Amniotic stem cell (primary cell): ENCODE measurements at regions not wholly inside any gene's neighbourhood (a gene's known extent, or its start where the extent isn't known, plus 50 kb on each side); places are given as distances from the start of the nearest gene placed in this dataset.
"Not testable (repeated sequence)": the region's sequence is repeated elsewhere in the genome, so short reads cannot be mapped to it uniquely, and the experiment has no call there.

Experiments
- DNase-seq: peaks from one replicate; lab custom pipeline; 2025; lab: John Stamatoyannopoulos, UW

DNA sequence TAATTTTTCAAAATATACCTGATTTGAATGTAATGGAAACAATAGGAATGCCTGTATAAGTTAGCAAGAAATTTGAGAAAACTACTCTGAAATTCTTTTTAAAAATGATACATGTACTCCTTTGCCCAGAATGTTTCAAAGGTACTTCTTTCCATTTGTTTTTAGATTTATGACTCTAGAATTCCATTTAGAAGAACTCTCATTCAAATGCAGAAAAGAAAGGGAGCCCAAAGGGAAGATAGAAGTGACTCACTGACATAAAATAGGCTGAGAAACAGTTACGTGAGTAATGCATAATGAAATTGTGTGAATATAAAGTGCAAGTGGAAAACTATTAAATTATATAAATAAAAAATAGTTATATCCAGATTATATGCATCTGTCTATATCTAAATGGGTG lies 926.3 kb downstream of the TAF11L14 start:
- no peak for DNase-seq

DNA sequence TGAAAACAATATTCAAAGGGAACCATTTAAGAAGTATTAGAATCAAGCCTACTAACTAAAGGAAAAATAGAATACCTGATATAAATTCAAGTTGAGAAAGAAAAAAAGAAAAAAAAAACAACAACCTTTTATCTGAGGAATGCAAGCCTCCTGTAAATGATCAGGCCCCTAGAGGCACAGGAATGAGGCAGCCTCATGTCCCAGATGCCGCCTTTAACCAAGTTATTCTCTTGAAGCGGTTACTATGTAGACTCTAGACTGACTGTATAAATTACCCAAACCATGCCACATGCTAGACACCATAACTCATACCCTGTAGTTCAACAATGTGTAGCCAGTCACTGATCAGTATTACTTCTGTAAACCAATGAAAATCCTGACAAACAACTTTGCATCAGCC lies 929.6 kb downstream of the TAF11L14 start:
- DNase-seq, result no peak

DNA sequence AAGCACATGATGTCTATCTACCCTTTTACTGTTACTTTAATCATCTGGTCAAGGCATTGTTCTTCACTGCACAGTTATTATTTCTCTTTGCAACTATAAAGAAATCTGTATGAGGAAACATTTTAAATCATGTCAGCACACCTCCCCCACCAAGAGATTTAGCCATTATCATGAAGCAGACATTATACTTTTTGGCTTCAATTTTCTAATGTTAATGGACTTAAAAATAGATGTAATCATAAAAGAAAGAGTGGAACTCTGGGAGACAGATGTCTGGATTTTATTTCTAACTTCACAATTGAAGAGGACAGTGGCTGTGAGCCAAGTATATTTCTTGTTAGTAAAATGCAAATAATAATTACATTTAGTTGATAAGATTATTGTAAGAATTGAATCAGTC lies 932.4 kb downstream of the TAF11L14 start:
- no peak for DNase-seq

- DNase-seq, result no peak
These were observed 942.3 kb downstream of the TAF11L14 start for GRCh38 chr5:18576586-18576985.

DNA sequence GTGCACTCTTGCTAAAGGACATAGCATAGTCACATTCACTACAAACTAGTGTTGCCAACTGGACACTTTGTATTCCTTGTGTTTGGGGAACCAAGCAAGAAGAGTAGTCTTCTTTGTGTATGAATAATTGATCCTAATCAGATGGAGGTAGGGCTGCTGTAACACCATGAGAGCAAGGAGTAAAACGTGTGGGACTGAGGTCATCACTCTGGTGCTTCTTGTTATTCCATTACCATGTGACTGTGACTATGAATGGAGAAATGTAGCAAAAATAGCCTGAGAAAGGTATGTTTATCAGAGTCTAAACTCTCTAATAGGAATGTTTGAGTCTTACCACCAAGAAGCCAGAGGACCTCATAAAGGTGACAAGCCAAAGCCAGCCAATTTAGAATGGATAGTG lies 966.9 kb downstream of the TAF11L14 start:
- DNase-seq, result no peak

- no peak for DNase-seq
These were observed 968.1 kb downstream of the TAF11L14 start for GRCh38 chr5:18602402-18602801.

DNA sequence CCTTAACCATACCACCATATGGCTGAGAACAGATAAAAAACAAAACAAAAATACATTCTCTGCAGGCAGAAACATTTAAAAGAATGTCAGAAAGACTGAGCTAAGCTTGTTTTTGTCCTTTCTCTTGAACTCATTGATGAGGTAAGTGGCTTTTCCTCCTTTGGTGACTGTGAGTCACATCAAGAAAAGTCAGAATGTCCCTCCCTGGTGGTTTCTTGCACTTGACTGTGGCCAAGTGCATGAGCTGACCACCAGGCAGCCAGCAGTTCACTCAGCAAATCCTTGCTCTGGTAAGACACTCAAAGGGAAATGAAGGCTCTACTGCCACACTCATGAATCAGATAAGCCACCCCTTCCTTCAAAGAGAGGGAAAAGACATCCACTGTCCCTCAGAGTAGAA lies 970.9 kb downstream of the TAF11L14 start:
- DNase-seq, result no peak

- no peak for DNase-seq
These were observed 973.3 kb downstream of the TAF11L14 start for GRCh38 chr5:18607570-18607969.

DNA sequence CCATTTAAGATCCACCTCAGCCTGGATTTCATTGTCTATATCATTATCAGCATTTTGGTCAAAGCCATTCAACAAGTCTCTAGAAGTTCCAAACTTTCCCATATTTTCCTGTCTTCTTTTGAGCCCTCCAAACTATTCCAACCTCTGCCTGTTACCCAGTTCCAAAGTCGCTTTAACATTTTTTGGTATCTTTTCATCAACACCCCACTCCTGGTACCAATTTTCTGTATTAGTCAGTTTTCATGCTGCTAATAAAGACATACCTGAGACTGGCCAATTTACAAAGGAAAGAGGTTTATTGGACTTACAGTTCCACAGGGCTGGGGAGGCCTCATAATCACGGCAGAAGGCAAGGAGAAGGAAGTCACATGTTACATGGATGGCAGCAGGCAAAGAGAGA lies 982.9 kb downstream of the TAF11L14 start:
- DNase-seq, result not testable (repeated sequence)

DNA sequence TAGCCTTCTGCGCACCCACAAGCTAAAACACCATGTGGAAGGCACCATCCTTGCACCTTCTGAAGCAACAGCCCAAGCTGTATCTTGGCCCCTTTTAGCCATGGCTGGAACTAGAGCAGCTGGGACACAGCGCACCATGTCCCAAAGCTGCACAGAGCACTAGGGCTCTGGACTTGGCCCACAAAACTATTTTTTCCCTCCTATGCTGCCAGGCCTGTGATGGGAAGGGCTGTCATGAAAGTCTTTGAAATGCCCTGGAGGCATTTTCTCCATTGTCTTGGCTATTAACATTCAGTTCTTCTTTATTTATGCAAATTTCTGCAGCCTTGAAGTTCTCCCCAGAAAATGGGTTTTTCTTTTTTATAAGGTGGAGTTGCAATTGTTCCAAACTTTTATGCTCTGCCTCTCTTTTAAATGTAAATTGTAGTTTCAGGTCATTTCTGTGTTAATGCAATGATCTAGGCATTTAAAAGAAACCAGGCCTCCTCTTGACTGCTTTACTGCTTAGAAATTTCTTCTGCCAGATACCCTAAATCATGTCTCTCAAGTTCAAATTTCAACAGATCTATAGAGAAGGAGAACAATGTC lies 996.3 kb downstream of the TAF11L14 start:
- DNase-seq, result no peak

DNA sequence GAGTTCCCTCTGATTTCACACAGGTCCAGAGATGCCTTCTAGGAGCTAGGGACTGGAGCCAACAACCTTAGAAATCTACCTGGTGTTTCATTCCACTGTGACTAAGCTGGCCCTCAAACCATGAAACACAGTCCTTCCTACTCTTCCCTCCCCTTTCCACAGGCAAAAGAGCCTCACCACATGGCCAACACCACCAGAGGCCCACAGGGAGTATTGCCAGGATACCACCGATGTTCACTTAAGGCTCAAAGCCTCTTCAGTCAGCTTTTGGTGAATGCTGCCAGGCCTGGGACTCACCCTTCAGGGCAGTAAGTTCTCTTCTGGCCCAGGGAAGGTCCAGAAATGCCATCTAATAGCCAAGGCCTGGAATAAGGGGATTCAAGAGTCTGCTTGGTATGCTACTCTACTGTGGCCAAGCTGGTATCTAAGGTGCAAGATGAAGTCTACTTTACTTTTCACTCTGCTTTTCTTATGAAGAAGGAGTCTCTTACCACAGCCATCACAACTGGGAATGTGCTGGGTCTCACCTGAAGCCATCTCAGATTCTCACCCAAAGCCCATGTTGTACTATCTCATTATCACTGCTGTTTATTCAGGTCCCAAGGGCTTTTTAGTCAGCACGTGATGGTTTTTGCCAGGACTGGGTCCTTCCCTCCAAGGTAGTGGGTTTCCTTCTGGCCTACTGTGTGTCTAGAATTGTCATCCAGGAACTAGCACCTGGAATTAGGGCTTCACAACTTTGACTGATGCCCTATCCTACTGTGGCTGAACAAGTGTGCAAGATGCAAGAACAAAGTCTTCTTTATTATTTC lies 1018.4 kb downstream of the TAF11L14 start:
- DNase-seq, result no peak

DNA sequence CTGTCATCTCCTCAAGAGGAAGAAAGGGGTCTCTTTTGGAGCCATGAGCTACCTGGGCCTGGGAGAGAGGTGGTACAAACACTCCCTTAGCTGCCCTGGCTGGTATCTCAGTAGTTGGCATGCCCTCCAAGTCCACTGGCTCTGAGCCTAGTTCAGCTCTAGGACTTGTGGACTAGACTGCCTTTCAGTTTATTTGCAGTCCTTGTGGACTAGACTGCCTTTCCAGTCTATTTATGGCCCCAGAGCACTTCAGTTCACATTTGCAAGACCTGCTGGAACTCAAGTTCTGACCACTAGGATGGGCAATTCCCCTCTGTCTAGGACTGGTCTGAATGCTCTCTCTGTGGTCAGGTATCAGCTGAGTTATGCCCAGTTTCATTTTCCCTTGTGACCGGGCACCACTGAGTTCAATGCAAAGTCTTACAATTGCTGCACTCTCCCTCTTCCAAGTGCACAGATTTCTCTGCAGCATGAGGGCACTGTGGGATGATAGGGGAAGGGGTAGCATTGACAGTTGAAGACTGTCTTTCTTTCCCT lies 1019.0 kb downstream of the TAF11L14 start:
- DNase-seq, result no peak

DNA sequence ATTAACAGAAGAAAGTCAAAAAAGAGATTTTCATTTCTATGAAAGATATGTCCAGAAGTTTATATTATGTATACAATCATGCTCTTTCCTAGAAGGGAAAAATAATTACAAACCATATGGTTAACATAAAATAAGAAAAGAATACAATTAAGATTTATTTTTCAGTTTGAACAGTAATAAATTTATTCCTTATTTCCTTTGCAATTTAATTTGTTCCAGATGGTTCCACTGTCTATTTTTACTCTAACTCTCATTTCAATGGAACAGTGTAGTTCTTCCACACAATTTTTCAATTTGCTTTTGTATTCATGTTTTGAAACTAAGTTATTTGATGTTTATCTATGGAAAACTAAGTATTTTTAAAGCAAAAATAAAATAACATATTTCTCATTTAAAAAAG lies 1026.3 kb downstream of the TAF11L14 start:
- DNase-seq, result no peak

GRCh38 chr5:18662231-18662630 lies 1028.0 kb downstream of the TAF11L14 start:
- DNase-seq, result no peak

DNA sequence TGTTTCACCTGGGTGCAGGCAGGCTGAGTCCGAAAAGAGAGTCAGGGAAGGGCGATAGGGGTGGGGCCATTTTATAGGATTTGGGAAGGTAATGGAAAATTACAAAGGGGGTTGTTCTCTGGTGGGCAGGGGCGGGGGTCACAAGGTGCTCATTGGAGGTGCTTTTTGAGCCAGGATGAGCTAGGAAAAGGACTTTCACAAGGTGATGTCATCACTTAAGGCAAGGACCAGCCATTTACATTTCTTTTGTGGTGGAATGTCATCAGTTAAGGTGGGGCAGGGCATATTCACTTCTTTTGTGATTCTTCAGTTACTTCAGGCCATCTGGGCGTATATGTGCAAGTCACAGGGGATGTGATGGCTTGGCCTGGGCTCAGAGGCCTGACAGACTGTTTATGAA lies 1040.0 kb downstream of the TAF11L14 start:
- DNase-seq, result not testable (repeated sequence)

DNA sequence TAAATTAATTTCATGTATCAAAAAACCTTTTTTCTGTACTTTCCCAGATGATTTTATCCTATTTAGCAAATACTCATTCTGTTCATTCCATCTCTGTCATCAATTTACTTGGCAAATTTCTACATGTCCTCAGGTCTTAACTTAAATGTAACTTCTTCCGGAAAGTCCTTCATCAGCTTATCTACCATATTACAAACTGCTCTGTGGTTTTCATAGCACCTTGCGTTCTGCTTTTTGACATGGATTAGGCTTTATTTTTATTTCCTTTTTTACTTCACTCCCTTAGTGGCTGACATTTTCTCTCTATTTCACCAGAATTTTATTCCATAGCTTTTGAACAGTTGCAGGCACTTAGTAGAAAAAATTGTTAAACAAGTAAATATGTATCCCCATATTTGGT lies 1040.8 kb downstream of the TAF11L14 start:
- no peak for DNase-seq

- DNase-seq, result no peak
These were observed 1052.0 kb downstream of the TAF11L14 start for GRCh38 chr5:18686253-18686652.

DNA sequence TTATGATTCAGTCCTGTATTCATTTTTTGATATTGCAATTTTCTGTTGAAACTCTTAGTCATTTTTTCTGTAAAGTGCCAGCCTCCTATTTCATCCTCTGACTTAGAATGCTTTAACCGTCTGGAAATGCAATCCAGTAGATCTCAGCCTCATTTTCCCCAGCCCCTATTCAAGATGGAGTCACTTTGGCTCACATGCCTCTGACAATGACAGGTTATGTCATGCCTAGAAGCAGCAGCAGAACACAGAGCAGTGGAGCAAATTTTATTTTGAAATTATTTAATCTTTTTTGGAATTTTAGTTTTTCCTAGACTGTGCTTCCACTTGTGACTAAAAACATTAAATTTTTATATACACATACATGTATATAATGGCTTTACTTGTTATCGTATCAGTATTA lies 1053.2 kb downstream of the TAF11L14 start:
- DNase-seq, result no peak

- DNase-seq, result no peak
These were observed 1065.4 kb downstream of the TAF11L14 start for GRCh38 chr5:18699681-18700080.

DNA sequence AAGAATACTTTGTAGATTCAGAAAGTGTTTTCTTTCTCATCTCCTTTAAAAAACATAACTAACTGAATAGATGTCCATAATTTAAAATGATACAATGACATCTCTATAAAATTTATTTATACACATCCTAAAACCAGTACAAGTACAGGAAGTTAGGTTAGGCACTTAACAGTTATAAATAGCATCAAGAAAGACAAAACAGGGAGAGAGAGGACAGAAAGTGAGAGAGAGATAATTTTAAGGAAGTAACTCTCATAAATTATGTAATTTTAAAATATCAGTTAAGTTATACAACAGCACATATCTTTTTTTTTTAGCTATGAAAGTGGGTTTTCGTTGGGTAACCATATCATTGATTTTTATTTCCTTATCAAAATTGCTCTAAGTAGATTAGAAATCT lies 1068.6 kb downstream of the TAF11L14 start:
- no peak for DNase-seq

DNA sequence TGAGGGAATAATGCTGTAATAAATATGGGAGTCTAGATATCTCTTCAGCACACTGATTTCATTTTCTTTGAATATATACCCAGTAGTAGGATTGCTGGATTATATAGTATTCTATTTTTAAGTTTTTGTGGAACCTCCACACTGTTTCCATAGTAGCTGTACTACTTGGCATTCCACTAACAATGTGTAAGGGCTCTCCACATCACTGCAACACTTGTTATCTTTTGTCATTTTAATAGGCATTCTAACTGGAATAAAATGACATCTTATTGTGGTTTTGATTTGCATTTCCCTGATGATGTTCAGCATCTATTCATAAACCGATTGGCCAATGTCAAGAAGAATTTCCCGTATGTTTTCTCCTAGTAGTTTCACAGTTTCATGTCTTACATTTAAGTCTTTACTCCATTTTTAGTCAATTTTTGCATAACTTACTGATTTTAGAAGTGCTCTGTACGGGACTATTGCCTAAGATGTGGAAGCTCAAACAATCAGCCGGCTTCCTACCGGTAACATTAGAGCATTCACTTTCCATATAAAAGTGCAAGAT lies 1078.8 kb downstream of the TAF11L14 start:
- no peak for DNase-seq

DNA sequence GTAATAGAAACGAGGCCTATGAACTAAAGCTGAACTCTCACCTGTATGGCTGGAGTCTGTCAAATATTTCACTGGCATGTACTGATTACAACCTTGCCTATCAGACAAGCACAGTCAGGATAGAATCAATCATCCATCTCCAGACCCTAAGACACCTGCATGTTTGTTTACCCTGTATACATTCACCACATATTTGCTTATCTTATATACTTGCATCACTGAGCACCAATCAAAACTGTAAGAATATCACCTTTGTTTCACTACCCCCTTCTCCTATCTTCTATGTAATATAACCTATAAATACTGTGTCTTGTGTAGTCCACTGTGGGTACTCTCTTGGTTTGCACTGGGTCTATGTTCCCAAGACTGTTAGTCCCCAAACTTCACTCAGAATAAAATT lies 1085.7 kb downstream of the TAF11L14 start:
- DNase-seq, result no peak
